ENCODE measurements at regions not wholly inside any gene's neighbourhood (a gene's known extent, or its start where the extent isn't known, plus 50 kb on each side); places are given as distances from the start of the nearest gene placed in this dataset.
"Not testable (repeated sequence)": the region's sequence is repeated elsewhere in the genome, so short reads cannot be mapped to it uniquely, and the experiment has no call there.

DNA sequence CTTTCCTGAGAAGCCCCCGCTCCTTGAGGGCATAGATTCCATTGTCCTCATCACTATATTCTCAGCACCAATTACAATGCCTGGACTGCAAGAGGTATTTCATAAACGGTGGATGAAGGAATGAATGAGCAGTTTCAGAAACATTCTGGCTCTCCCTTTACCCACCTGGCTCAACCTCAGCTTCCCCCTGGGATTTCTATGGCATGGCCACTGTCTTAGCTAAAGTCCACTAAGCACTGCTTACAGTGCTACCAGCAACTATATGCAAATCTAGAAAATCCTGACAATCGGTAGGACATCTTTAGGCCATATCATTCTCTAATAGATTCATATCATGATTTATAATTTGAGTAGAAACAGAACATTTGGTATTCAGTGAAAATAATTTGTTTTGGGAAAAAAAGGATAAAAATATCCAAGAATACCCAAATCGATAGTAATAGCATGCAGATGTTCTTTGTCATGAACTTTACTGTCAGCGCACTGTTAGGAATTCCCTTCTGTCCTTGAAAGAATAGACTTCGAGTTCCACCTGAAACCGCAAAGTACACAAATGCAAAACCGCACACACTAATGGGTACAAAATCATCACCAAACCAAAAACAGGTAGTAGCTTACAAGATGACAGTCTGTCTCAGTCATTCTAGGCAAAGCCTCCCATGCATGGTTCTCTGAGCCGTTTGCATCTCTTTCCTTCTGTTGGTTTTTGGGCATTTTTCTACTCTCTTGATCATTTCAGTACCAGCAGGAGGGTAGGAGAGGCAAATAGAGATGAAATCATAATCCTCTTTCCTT is 303.6 kb upstream of the ID2 start:
- no peak for DNase-seq

GRCh38 chr2:8379128-8379527 is 302.7 kb upstream of the ID2 start:
- DNase-seq = no peak

- DNase-seq = no peak
These were observed 302.3 kb upstream of the ID2 start for GRCh38 chr2:8379549-8379948.

GRCh38 chr2:8380026-8380425 is 301.8 kb upstream of the ID2 start:
- DNase-seq = no peak

DNA sequence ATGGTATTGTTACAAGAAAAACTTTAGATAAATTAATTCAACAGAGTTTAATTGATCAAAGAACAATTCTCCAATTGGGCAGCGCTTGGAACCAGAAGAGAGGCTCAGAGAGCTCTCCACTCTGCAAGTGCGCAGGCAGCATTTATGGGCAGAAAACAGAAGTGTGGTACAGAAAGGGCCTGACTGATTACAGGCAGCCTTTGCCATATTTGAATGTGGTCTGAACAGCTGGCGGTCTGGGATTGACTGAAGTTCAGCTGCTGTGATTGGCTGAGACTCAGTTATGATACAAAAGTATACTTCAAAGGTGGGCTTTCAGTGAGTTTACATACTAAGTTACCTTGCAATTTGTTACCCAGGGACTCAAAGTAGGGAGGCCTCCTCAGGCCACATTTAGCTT is 301.3 kb upstream of the ID2 start:
- DNase-seq = no peak

- no peak for DNase-seq
These were observed 299.4 kb upstream of the ID2 start for GRCh38 chr2:8382485-8382884.

GRCh38 chr2:8386748-8387147 is 295.1 kb upstream of the ID2 start:
- DNase-seq = not testable (repeated sequence)

GRCh38 chr2:8388781-8389180 is 293.1 kb upstream of the ID2 start:
- no peak for DNase-seq

DNA sequence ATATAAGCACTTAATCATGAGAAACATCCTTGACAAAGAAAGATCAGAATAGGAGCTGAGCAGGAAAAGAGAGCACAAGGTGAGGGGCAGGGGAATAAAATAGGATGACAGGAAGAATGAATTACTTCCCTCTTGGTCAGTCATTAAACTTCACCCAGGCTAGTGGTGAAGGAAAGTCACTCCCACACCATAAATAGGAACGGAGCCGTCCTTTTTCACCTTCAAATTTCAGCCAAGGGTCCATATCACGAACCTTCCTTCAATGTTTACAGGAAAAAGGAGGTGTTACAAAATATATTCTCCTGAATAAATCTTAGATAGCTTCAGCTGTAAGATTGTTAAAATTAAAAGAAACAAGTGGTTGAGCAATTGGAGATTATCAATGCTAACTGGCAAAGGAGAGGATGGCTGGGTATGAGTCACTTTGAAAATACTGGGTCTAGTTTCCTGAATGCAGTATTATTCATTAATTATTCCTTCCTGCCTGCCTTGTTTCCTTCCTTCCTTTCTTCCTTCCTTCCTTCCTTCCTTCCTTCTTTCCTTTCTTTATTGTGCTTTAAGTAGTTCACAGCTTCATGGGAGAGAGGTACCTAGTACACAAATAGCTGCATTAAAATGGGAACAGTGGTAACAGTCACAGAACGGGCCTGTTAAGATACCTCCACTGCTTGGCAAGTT is 292.3 kb upstream of the ID2 start:
- no peak for DNase-seq

DNA sequence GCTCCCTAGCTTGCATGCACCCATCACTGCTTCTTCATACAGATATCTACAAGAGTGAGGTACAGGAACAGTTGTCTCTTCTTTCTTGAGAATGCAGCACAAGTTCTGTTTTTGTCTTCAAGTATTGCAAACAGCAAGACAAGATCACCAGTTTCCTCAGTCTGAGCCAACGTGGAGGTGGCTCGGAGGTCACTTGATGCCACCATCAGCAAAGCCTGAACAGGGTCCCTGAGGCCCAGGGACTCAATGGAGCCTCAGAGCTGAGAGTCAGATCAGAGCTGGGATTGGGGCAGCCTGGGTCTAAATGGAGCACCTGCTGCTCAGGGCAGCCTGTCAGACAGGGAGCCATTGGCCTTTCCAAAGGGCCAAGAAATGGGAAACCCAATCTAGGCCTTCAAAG is 290.7 kb upstream of the ID2 start:
- DNase-seq = no peak

GRCh38 chr2:8391584-8391983 is 290.3 kb upstream of the ID2 start:
- DNase-seq = no peak

DNA sequence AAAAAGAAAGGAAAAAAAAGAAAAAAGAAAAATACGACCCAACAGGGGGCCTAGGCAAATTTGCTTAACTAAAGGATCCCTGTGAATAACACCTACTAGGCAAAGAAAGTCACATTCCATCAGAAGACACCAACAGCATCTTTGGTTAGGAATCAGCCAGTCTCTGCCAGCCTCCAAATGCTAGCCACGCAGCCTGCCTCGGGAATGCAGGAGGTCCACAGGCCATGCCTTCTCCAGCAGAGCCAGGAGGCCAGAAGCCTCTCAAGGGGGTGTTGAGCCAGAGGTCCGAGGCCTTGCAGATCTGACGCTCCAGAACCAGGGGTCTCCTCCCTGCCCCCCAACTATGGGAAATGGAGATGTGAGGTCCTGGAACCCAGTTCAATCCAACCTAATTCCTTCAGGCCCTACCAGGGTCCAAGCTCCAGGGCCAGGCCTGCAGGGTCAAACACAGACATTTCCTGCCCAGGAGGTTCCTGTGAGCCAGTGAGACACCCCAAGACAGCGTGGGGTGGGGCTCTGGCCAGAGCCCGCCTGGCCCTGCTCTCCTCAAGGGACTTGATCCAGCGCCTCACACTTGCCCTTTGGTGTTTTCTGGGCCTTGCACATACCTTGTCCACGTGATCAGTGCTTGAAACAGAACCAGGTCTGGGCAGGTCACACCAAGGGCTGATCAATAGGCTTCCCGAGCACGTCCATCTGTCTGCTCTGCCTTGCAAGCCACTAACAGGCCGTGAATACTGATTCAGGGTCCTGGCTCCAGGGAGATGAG is 289.6 kb upstream of the ID2 start:
- DNase-seq = no peak

DNA sequence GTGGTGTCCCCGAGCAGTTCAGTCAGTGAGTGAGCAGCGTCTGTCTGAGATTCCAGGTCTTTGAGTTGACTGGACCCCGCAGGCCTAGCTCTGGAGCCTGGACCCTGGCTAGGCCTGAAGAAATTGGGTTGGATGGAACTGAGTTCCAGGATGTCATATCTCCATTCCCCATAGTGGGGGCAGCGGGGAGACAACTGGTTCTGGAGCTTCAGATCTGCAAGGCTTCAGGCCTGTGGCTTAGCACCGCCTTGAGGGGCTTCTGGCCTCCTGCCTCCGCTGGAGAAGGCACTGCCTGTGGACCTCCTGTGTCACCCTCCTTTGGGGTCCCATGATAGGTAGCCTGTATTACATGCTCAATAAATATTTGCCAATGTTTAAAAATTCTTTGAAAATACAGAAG is 288.4 kb upstream of the ID2 start:
- DNase-seq = no peak

DNA sequence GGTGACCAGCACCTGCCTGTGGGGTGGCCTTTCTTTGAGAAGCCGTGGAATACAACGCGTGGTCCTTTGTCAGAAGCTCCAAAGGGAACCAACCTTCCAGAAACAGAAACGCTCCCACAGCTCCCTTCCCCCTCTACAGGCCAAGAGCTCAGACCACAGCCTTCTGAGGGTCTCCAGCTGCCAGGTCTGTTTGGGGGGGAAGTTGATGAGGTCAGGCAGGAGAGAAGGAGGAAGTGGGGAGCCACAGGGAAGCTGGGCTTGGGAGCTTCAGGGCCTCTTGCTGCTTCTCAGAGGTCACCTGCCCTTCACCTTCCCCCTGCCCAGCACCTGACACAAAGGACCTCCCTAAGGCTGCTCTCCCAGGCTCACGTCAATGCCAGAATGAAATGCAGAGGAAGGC is 287.7 kb upstream of the ID2 start:
- DNase-seq = no peak

DNA sequence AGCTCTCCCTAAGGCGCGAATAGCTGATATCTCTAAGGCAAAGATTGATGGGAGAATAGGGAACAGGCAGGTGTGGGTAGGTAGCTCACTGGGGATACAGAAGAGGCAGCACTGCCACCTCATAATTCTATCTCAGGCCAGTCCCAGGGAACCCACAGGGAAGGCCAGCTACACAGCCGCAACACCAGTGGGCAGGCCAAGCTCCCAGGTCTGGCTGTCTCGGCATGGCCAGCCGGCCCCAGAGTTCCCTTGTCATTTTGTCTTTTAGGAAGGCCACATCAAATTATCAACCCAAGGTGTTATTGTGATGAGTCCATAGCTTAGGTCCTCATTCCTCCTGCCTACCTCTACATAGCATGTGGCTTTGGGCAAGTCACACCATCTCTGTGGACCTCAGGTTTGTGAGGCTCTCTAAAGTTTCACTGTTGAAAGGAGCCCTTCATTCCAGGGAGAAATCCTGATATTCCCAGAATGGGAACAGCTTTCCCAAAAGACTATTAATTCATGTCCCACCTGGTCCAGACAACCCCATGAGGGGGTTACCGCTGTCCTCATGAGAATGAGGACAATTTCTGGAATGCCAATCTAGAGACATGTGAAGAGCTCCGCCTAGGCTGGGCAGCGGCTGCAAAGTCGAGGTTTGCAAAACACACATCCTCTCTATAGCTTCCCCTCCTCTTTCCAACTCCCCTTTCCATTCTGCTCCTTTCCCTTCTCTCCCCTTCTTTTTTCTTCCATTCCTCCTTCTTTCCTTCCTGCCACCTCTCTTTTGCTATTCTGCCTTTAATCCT is 287.1 kb upstream of the ID2 start:
- DNase-seq = no peak

- DNase-seq = no peak
These were observed 286.1 kb upstream of the ID2 start for GRCh38 chr2:8395718-8396117.

DNA sequence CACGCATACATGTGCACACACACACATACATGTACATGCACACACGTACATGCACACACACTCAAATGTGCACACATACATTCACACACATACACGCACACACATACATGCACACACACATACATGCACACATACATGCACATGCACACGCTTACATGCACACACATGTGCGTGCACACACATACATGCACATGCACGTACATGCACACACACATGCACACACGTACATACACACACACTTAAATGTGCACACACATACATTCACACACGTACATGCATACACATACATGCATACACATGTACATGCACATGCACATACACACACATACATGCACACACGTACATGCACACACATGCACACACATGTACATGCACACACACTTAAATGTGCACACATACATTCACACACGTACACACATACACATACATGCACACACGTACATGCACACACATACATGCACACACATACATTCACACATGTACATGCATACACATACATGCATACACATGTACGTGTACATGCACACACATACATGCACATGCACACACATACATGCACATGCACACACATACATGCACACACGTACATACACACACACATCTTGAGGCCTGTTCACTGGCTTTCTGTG is 283.7 kb upstream of the ID2 start:
- no peak for DNase-seq

- no peak for DNase-seq
These were observed 282.1 kb upstream of the ID2 start for GRCh38 chr2:8399731-8400130.

DNA sequence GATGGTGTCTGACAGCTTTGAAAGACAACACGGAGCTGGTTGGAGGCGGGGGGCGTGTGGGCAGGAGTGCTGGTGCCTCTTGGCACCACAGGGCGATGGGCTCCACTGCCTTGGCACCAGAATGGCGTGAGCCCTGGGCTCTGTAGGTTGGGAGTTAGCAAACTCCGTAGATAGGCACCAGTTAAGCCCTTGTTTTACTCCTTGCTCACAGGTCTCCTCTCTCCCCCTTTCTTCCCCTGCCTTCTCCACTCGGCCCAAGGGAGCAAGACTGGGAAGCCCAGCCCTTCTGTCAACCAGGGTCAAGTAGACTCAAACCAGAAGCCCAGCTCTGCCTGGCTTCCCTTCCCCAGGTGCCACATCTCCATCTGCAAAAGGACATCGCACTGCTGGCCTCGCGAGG is 281.7 kb upstream of the ID2 start:
- no peak for DNase-seq

DNA sequence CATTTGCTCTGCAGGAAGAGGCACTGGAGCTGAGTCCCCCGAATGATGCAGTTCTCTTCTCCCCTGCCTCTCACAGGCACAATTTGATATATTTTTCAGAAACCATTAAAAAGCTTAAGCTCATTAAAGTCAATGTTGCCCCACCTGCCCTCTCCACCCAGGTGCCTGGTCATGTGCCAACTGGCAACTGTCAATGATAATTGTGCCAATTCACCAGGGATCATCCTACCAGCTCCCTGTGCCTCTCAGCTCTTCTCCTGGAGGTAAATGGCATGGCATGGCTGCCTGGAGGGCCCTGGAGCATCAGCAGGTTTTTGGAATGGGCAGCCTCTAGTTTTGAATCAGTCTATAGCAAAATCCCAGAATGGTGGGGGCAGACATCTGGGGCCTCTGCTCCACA is 279.6 kb upstream of the ID2 start:
- no peak for DNase-seq

- DNase-seq = no peak
These were observed 278.0 kb upstream of the ID2 start for GRCh38 chr2:8403876-8404275.

DNA sequence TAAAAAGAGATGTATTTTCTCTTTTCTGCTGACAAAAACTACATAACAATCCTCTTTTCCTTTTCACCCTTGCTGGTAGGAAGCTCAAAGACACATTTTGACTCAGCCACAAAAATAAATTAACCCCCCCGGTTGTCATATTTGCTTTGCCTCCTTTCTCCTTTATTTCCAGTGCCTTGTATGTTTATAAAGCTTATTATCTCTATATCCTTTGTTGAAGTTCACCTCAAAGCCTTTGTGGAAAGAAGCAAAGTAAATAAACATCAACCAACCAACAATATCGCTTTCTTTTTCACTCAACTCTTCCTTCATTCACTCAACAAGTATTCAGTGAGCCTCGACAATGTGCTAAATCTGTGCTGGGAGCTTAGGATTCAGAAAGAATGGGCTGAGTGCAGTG is 276.5 kb upstream of the ID2 start:
- no peak for DNase-seq

DNA sequence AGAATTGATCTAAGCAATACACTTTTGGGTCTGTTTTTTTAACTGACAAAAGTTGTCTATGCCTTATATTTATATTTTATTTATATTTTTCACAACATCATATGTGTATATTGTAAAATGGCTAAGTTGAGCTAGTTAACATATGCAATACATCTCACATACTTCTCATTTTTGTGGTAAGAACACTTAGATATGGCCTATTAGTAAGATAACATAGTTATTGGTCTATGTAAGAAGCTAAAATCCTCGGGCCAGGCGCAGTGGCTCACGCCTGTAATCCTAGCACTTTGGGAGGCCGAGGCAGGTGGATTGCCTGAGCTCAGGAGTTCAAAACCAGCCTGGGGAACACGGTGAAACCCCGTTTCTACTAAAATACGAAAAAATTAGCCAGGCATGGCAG is 275.6 kb upstream of the ID2 start:
- no peak for DNase-seq

Data from NCI-H2227 treated with DMSO at 0.1 percent for 48 hours (cell line).